IPS-20b (cell line): ENCODE measurements at regions not wholly inside any gene's neighbourhood (a gene's known extent, or its start where the extent isn't known, plus 50 kb on each side); places are given as distances from the start of the nearest gene placed in this dataset.

Experiments used
- H3K27ac ChIP-seq: one replicate; pipeline ENCODE4 v1.5.1; 2013; ENCODE audit warnings: low read length
- H3K27me3 ChIP-seq: 2 replicates; pipeline ENCODE4 v1.6.1; 2013; ENCODE audit warnings: mild to moderate bottlenecking, low read length, inconsistent platforms; ENCODE audit not compliant: insufficient read depth
- H3K36me3 ChIP-seq: 2 replicates; pipeline ENCODE4 v1.6.1; 2013; ENCODE audit warnings: low read depth, mild to moderate bottlenecking, inconsistent platforms, low read length, moderate library complexity; ENCODE audit not compliant: insufficient read depth
- H3K4me1 ChIP-seq: 2 replicates; pipeline ENCODE4 v1.6.1; 2013; ENCODE audit warnings: mild to moderate bottlenecking, control low read depth, inconsistent platforms, low read length, moderate library complexity; ENCODE audit not compliant: insufficient read depth
- H3K4me3 ChIP-seq: 2 replicates; pipeline ENCODE4 v1.5.1; 2013; ENCODE audit warnings: mild to moderate bottlenecking, low read length, inconsistent platforms
- H3K9ac ChIP-seq: 2 replicates; pipeline ENCODE4 v1.6.1; 2013; ENCODE audit warnings: low read depth, mild to moderate bottlenecking, inconsistent platforms, low read length, moderate library complexity
- H3K9me3 ChIP-seq: 2 replicates; pipeline ENCODE4 v1.6.1; 2013; ENCODE audit warnings: mild to moderate bottlenecking, low read depth, low read length, inconsistent platforms; ENCODE audit not compliant: insufficient read depth

- Histone ChIP-seq H3K27me3 (0 out of 2 replicates have a peak, but pooled peaks cover 1% of the 10 kb centered on the region), H3K4me1 (no peaks in the 10 kb centered on the region), H3K27ac (no peak overlapping the region), H3K9me3 (no peaks in the 10 kb centered on the region), H3K4me3 (no peak overlapping the region), H3K9ac (no peak overlapping the region), H3K36me3 (no peaks in the 10 kb centered on the region)
These were observed 60.3 kb upstream of the RGS7 start for GRCh38 chr1:241417258-241417657.

- Histone ChIP-seq H3K27ac (no peak overlapping the region), H3K4me3 (no peak overlapping the region), H3K36me3 (no peaks in the 10 kb centered on the region), H3K9me3 (no peaks in the 10 kb centered on the region), H3K9ac (no peak overlapping the region), H3K27me3 (no peaks in the 10 kb centered on the region), H3K4me1 (no peaks in the 10 kb centered on the region)
These were observed 57.0 kb upstream of the RGS7 start for GRCh38 chr1:241413974-241414373.

DNA sequence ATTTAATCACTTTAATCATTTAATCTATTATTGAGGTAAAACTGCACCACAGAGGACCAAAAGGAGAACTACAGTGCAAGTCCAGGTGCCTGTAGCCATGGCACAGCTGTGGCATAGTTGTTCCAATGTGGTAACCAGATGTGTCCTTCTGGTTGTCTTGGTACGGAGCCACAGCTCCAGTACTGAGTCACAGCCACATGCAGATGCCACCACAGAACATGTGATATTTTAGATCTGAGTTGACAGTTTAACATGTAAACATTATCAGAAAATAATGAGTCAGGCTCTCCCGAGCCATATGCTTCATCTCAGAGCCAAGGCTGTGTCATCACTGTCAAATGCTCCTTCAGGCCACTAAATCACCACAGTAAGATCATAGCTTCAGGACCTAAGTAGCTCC lies 56.4 kb upstream of the RGS7 start:
- no peak overlapping the region for H3K9ac ChIP-seq
- no peak overlapping the region for H3K27ac ChIP-seq
- H3K9me3 ChIP-seq: no peaks in the 10 kb centered on the region
- H3K4me3 ChIP-seq: no peak overlapping the region
- no peaks in the 10 kb centered on the region for H3K27me3 ChIP-seq
- no peaks in the 10 kb centered on the region for H3K36me3 ChIP-seq
- H3K4me1 ChIP-seq: no peaks in the 10 kb centered on the region

GRCh38 chr1:241412646-241413045 lies 55.6 kb upstream of the RGS7 start:
- Histone ChIP-seq H3K27ac (no peak overlapping the region), H3K9me3 (no peaks in the 10 kb centered on the region), H3K36me3 (no peaks in the 10 kb centered on the region), H3K4me1 (no peaks in the 10 kb centered on the region), H3K4me3 (no peak overlapping the region), H3K27me3 (no peaks in the 10 kb centered on the region), H3K9ac (no peak overlapping the region)

DNA sequence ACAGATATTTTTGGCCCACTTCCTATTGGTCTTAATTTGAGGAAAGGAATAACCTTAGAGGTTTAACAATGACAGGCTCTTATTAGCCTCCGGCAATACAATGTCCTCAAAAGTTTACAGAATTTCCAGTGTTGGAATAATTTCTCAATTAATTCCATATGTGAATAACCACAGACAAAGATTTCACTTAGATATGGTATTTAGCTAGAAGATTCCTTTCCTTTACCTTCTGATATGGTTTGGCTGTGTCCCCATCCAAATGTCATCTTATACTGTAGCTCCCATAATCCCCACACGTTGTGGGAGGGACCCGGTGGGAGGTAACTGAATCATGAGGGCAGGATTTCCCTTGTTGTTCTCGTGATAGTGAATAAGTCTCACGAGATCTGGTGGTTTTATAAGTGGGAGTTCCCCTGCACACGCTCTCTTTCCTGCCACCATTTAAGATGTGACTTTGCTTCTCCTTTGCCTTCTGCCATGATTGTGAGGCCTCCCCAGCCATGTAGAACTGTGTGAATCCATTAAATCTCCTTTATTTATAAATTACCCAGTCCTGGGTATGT lies 54.9 kb upstream of the RGS7 start:
- no peak overlapping the region for H3K4me3 ChIP-seq
- H3K27me3 ChIP-seq: no peaks in the 10 kb centered on the region
- no peaks in the 10 kb centered on the region for H3K4me1 ChIP-seq
- no peak overlapping the region for H3K27ac ChIP-seq
- no peaks in the 10 kb centered on the region for H3K9me3 ChIP-seq
- H3K36me3 ChIP-seq: no peaks in the 10 kb centered on the region
- no peak overlapping the region for H3K9ac ChIP-seq

GRCh38 chr1:241411056-241411775 lies 54.2 kb upstream of the RGS7 start:
- no peak overlapping the region for H3K4me3 ChIP-seq
- H3K9me3 ChIP-seq: no peaks in the 10 kb centered on the region
- no peaks in the 10 kb centered on the region for H3K4me1 ChIP-seq
- no peaks in the 10 kb centered on the region for H3K27me3 ChIP-seq
- H3K36me3 ChIP-seq: no peaks in the 10 kb centered on the region
- no peak overlapping the region for H3K9ac ChIP-seq
- H3K27ac ChIP-seq: no peak overlapping the region

- no peak overlapping the region for H3K9ac ChIP-seq
- H3K4me1 ChIP-seq: no peaks in the 10 kb centered on the region
- H3K27ac ChIP-seq: no peak overlapping the region
- H3K9me3 ChIP-seq: no peaks in the 10 kb centered on the region
- no peaks in the 10 kb centered on the region for H3K36me3 ChIP-seq
- no peak overlapping the region for H3K4me3 ChIP-seq
- no peaks in the 10 kb centered on the region for H3K27me3 ChIP-seq
These were observed 51.2 kb upstream of the RGS7 start for GRCh38 chr1:241408170-241408569.
